ENCODE measurements at regions not wholly inside any gene's neighbourhood (a gene's known extent, or its start where the extent isn't known, plus 50 kb on each side); places are given as distances from the start of the nearest gene placed in this dataset.

DNA sequence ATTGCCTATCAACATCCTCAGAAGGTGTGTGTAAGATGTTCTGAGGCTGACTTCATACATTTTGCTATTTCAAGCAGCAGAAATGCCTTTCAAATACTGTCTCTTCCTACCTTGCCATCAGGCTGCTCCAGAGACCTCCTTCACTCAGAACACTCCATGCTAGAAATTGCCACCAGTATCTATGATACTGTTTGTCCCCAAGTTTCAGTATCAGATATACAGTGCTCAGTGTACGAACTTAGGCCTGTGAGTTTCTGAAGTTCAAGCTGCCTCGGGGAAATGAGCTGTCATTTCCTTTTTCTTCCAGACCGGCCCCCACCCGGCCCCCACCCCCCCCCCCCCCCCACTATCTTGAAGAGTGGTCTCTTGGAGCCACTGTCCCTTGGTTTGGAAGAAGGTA lies 373.4 kb upstream of the CHRM2 start:
- 2% methylated on average over 3 of the region's 4 CpGs for WGBS (ENCODE audit: missing lambda C conversion rate)

DNA sequence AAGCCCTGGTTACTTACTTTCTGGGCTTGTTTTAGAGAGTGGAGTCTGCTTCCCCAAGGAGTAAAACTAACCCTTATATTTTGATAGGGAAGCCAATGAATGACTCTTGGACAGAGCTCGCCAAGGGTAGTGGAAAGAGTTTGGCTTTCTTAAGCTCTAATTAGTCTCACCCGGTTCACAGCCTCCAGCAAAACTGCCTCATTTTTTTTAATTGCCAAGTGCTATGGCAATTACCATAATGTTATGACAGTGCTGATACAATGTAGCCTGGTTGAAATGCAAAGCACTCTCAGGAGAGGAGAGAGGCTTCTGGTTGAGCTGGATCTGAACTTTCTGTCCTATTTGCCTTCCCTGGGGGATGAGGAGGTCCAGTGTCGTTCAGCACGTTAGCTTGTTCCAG lies 376.1 kb upstream of the CHRM2 start:
- H3K4me2 ChIP-seq, result no peak overlapping the region
- ATAC-seq (no peak), DNase-seq (ENCODE audit: low read depth in 1 of 2, low spot score in 1 of 2) (no peak), FAIRE-seq (no peak)
- no peak overlapping the region for H3K27ac ChIP-seq
- ChIA-PET POLR2A (no interaction called here), CTCF (no interaction called here)
- 0% methylated on average over 4 of the region's 4 CpGs for WGBS (ENCODE audit: missing lambda C conversion rate)
- H3K4me3 ChIP-seq, result no peak overlapping the region
- no peak for TF ChIP-seq EHF (CRISPR knock-in tag; IDR thresholded peaks at IDR 0.05)
- TF ChIP-seq, protein P1, sequence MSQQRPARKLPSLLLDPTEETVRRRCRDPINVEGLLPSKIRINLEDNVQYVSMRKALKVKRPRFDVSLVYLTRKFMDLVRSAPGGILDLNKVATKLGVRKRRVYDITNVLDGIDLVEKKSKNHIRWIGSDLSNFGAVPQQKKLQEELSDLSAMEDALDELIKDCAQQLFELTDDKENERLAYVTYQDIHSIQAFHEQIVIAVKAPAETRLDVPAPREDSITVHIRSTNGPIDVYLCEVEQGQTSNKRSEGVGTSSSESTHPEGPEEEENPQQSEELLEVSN (IDR thresholded peaks at IDR 0.05; ENCODE audit: borderline replicate concordance, low read depth), result no peak
- no peak for TF ChIP-seq TP53 (CRISPR knock-in tag; IDR thresholded peaks at IDR 0.05)
- no peak for TF ChIP-seq NPAS2 (CRISPR knock-in tag; IDR thresholded peaks at IDR 0.05; ENCODE audit: borderline replicate concordance)
- TF ChIP-seq HOXB5 (CRISPR knock-in tag; IDR thresholded peaks at IDR 0.05), result no peak
- TF ChIP-seq, protein P2, sequence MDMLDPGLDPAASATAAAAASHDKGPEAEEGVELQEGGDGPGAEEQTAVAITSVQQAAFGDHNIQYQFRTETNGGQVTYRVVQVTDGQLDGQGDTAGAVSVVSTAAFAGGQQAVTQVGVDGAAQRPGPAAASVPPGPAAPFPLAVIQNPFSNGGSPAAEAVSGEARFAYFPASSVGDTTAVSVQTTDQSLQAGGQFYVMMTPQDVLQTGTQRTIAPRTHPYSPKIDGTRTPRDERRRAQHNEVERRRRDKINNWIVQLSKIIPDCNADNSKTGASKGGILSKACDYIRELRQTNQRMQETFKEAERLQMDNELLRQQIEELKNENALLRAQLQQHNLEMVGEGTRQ (IDR thresholded peaks at IDR 0.05), result no peak
- TF ChIP-seq, protein P3, sequence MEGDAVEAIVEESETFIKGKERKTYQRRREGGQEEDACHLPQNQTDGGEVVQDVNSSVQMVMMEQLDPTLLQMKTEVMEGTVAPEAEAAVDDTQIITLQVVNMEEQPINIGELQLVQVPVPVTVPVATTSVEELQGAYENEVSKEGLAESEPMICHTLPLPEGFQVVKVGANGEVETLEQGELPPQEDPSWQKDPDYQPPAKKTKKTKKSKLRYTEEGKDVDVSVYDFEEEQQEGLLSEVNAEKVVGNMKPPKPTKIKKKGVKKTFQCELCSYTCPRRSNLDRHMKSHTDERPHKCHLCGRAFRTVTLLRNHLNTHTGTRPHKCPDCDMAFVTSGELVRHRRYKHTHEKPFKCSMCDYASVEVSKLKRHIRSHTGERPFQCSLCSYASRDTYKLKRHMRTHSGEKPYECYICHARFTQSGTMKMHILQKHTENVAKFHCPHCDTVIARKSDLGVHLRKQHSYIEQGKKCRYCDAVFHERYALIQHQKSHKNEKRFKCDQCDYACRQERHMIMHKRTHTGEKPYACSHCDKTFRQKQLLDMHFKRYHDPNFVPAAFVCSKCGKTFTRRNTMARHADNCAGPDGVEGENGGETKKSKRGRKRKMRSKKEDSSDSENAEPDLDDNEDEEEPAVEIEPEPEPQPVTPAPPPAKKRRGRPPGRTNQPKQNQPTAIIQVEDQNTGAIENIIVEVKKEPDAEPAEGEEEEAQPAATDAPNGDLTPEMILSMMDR (IDR thresholded peaks at IDR 0.05), result no peak
- TF ChIP-seq HOXA7 (CRISPR knock-in tag; IDR thresholded peaks at IDR 0.05), result no peak
- TF ChIP-seq MAZ (IDR thresholded peaks at IDR 0.05; ENCODE audit: borderline replicate concordance, low read depth, low read length), result no peak
- no peak for TF ChIP-seq ZNF302 (CRISPR knock-in tag; IDR thresholded peaks at IDR 0.05)
- TF ChIP-seq BHLHE40 (IDR thresholded peaks at IDR 0.05; ENCODE audit: low read depth, low read length), result no peak
- no peaks in the 10 kb centered on the region for H3K9me3 ChIP-seq
- no peaks in the 10 kb centered on the region for H3K4me1 ChIP-seq

More for the DNA sequence above, 373.4 kb upstream of the CHRM2 start:
- Histone ChIP-seq H3K4me2 (no peak overlapping the region), H3K4me1 (no peaks in the 10 kb centered on the region), H3K27ac (no peak overlapping the region), H3K9me3 (no peaks in the 10 kb centered on the region), H3K4me3 (no peak overlapping the region)
- FAIRE-seq, result no peak
- no peak for ATAC-seq
- TF ChIP-seq EP300 (IDR thresholded peaks at IDR 0.05) (no peak), SREBF2 (IDR thresholded peaks at IDR 0.05) (no peak), ZC3H11A (IDR thresholded peaks at IDR 0.05) (no peak), ZNF302 (CRISPR knock-in tag; IDR thresholded peaks at IDR 0.05) (no peak), HOXA7 (CRISPR knock-in tag; IDR thresholded peaks at IDR 0.05) (no peak), ESRRA (IDR thresholded peaks at IDR 0.05; ENCODE audit: borderline replicate concordance, low read length) (no peak), EHMT2 (IDR thresholded peaks at IDR 0.05; ENCODE audit: low read depth) (no peak), GATA3 (IDR thresholded peaks at IDR 0.05; ENCODE audit: borderline replicate concordance) (no peak), SMC3 (IDR thresholded peaks at IDR 0.05) (no peak), HOXB13 (CRISPR knock-in tag; IDR thresholded peaks at IDR 0.05; ENCODE audit: low read depth) (no peak), FOSL2 (IDR thresholded peaks at IDR 0.05) (no peak), FOSL2 (CRISPR knock-in tag; IDR thresholded peaks at IDR 0.05) (no peak), FOXS1 (CRISPR knock-in tag; IDR thresholded peaks at IDR 0.05) (no peak), CHD2 (IDR thresholded peaks at IDR 0.05; ENCODE audit: low read length, partially characterized antibody) (no peak), NR3C1 (IDR thresholded peaks at IDR 0.05) (no peak), RARB (CRISPR knock-in tag; IDR thresholded peaks at IDR 0.05) (no peak), MAZ (IDR thresholded peaks at IDR 0.05; ENCODE audit: borderline replicate concordance, low read depth, low read length) (no peak)
- TF ChIP-seq, protein P4, sequence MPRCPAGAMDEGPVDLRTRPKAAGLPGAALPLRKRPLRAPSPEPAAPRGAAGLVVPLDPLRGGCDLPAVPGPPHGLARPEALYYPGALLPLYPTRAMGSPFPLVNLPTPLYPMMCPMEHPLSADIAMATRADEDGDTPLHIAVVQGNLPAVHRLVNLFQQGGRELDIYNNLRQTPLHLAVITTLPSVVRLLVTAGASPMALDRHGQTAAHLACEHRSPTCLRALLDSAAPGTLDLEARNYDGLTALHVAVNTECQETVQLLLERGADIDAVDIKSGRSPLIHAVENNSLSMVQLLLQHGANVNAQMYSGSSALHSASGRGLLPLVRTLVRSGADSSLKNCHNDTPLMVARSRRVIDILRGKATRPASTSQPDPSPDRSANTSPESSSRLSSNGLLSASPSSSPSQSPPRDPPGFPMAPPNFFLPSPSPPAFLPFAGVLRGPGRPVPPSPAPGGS (IDR thresholded peaks at IDR 0.05), result no peak
- TF ChIP-seq, protein P5, sequence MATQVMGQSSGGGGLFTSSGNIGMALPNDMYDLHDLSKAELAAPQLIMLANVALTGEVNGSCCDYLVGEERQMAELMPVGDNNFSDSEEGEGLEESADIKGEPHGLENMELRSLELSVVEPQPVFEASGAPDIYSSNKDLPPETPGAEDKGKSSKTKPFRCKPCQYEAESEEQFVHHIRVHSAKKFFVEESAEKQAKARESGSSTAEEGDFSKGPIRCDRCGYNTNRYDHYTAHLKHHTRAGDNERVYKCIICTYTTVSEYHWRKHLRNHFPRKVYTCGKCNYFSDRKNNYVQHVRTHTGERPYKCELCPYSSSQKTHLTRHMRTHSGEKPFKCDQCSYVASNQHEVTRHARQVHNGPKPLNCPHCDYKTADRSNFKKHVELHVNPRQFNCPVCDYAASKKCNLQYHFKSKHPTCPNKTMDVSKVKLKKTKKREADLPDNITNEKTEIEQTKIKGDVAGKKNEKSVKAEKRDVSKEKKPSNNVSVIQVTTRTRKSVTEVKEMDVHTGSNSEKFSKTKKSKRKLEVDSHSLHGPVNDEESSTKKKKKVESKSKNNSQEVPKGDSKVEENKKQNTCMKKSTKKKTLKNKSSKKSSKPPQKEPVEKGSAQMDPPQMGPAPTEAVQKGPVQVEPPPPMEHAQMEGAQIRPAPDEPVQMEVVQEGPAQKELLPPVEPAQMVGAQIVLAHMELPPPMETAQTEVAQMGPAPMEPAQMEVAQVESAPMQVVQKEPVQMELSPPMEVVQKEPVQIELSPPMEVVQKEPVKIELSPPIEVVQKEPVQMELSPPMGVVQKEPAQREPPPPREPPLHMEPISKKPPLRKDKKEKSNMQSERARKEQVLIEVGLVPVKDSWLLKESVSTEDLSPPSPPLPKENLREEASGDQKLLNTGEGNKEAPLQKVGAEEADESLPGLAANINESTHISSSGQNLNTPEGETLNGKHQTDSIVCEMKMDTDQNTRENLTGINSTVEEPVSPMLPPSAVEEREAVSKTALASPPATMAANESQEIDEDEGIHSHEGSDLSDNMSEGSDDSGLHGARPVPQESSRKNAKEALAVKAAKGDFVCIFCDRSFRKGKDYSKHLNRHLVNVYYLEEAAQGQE (IDR thresholded peaks at IDR 0.05), result no peak
- TF ChIP-seq, protein P6, sequence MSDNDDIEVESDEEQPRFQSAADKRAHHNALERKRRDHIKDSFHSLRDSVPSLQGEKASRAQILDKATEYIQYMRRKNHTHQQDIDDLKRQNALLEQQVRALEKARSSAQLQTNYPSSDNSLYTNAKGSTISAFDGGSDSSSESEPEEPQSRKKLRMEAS (IDR thresholded peaks at IDR 0.05), result no peak
- TF ChIP-seq, protein P7, sequence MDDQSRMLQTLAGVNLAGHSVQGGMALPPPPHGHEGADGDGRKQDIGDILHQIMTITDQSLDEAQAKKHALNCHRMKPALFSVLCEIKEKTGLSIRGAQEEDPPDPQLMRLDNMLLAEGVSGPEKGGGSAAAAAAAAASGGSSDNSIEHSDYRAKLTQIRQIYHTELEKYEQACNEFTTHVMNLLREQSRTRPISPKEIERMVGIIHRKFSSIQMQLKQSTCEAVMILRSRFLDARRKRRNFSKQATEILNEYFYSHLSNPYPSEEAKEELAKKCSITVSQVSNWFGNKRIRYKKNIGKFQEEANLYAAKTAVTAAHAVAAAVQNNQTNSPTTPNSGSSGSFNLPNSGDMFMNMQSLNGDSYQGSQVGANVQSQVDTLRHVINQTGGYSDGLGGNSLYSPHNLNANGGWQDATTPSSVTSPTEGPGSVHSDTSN (IDR thresholded peaks at IDR 0.05), result no peak
- ChIA-PET CTCF (no interaction called here), POLR2A (no interaction called here)
- DNase-seq (ENCODE audit: low read depth in 1 of 2, low spot score in 1 of 2), result no peak
